ENCODE measurements at regions not wholly inside any gene's neighbourhood (a gene's known extent, or its start where the extent isn't known, plus 50 kb on each side); places are given as distances from the start of the nearest gene placed in this dataset.
A peak's percentile ranks its signal among the peaks of the same experiment; 100 is the strongest.

GRCh38 chr5:124663101-124663506 is 83.3 kb downstream of the ZNF608 start:
- DNase-seq: no peak

- peak; percentile 28 for DNase-seq
These were observed 84.2 kb downstream of the ZNF608 start for GRCh38 chr5:124662181-124662781.

- DNase-seq: peak; percentile 84
These were observed 84.9 kb downstream of the ZNF608 start for GRCh38 chr5:124661317-124662141.

GRCh38 chr5:124660229-124661093 is 86.0 kb downstream of the ZNF608 start:
- DNase-seq: no peak

- DNase-seq: peak; percentile 41
These were observed 86.6 kb downstream of the ZNF608 start for GRCh38 chr5:124659798-124660197.

- no peak for DNase-seq
These were observed 87.4 kb downstream of the ZNF608 start for GRCh38 chr5:124658867-124659557.

GRCh38 chr5:124655921-124656511 is 90.4 kb downstream of the ZNF608 start:
- peak; percentile 94 for DNase-seq

- DNase-seq: peak; percentile 77
These were observed 91.1 kb downstream of the ZNF608 start for GRCh38 chr5:124655251-124655917.

- peak; percentile 63 for DNase-seq
These were observed 92.0 kb downstream of the ZNF608 start for GRCh38 chr5:124654418-124654817.

GRCh38 chr5:124653666-124654065 is 92.8 kb downstream of the ZNF608 start:
- no peak for DNase-seq

GRCh38 chr5:124652892-124653441 is 93.5 kb downstream of the ZNF608 start:
- DNase-seq: no peak

GRCh38 chr5:124652514-124652819 is 94.0 kb downstream of the ZNF608 start:
- DNase-seq: no peak

- DNase-seq: peak; percentile 77
These were observed 94.6 kb downstream of the ZNF608 start for GRCh38 chr5:124651663-124652513.

- no peak for DNase-seq
These were observed 95.3 kb downstream of the ZNF608 start for GRCh38 chr5:124650951-124651662.

- DNase-seq: no peak
These were observed 96.3 kb downstream of the ZNF608 start for GRCh38 chr5:124650147-124650561.

- DNase-seq: peak; percentile 47
These were observed 96.8 kb downstream of the ZNF608 start for GRCh38 chr5:124649491-124650146.

GRCh38 chr5:124648902-124649467 is 97.5 kb downstream of the ZNF608 start:
- DNase-seq: peak; percentile 19

- DNase-seq: no peak
These were observed 99.1 kb downstream of the ZNF608 start for GRCh38 chr5:124647352-124647751.

GRCh38 chr5:124645396-124645795 is 101.0 kb downstream of the ZNF608 start:
- no peak for DNase-seq

Data from NCI-H345 (cell line).